Muscle of leg (tissue), 3 donors: ENCODE measurements at regions not wholly inside any gene's neighbourhood (a gene's known extent, or its start where the extent isn't known, plus 50 kb on each side); places are given as distances from the start of the nearest gene placed in this dataset.

ENCODE experiments used
- DNase-seq: peaks from one replicate; pipeline ENCODE4 v3.0.0; 2013
- H3K27ac ChIP-seq: one replicate; pipeline ENCODE4 v1.5.1; 2013; ENCODE audit warnings: mild to moderate bottlenecking, low read length, control low read depth
- H3K27me3 ChIP-seq: one replicate; pipeline ENCODE4 v1.6.1; 2013; ENCODE audit warnings: low read length; ENCODE audit not compliant: control insufficient read depth, insufficient read depth
- H3K36me3 ChIP-seq: one replicate; pipeline ENCODE4 v1.6.1; 2013; ENCODE audit warnings: low read length; ENCODE audit not compliant: control insufficient read depth, insufficient read depth
- H3K4me1 ChIP-seq: one replicate; pipeline ENCODE4 v1.6.1; 2013; ENCODE audit warnings: low read length; ENCODE audit not compliant: control insufficient read depth, insufficient read depth
- H3K4me3 ChIP-seq: one replicate; pipeline ENCODE4 v1.5.1; 2013; ENCODE audit warnings: low read length, control low read depth
- H3K9me3 ChIP-seq: replicated peaks from 2 replicates; pipeline ENCODE4 v1.6.1; 2013; ENCODE audit warnings: low read depth, low read length; ENCODE audit not compliant: control insufficient read depth
- WGBS: methylation state at CpG from one replicate; pipeline ENCODE4 v1.1.5; 2013; ENCODE audit warnings: missing lambda C conversion rate; ENCODE audit not compliant: insufficient coverage; 5-methylcytosine and 5-hydroxymethylcytosine counted together

DNA sequence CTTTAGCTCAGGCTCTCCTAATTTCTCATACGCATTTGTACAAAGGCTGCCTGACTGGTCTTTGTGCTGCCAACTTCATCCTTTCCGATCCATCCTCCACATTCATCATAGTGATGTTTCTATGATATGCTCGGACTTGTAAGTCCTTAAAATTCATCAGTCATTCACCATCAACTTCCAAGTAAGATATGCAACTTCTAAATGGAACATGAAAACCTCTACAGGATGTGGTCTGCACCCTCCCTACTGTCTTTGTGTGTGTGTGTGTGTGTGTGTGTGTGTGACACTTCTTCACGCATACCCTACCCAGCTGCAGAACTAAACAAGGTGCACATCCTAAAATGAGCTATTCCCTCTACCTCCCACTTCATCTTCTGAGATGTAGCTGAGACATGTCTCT is 397.9 kb upstream of the NR5A2 start:
- Histone ChIP-seq H3K4me1 (no peaks in the 10 kb centered on the region), H3K27ac (no peak overlapping the region), H3K27me3 (no peaks in the 10 kb centered on the region), H3K4me3 (no peak overlapping the region), H3K36me3 (no peaks in the 10 kb centered on the region), H3K9me3 (no peaks in the 10 kb centered on the region)
- 50% methylated on average over 2 of the region's 4 CpGs for WGBS
- DNase-seq, result no peak

DNA sequence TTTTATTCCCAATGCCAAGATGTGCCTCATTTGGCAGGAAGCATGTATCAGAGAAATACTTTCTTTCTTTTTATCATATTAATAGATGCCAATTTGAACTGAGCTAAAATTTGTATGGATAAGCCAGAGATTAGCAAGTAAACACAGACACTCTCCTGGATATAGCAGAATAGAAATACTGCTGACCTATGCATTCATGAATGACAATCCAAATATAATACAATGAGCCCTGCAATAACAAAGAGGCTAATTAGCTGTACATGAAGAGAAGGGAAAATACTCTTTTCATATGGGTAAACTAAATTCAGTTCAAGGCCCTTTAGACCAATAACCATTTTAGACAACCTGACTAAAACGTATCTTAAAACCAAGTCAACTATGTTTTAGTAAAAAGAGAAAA is 388.1 kb upstream of the NR5A2 start:
- no peaks in the 10 kb centered on the region for H3K27me3 ChIP-seq
- no peaks in the 10 kb centered on the region for H3K9me3 ChIP-seq
- no peaks in the 10 kb centered on the region for H3K4me1 ChIP-seq
- H3K27ac ChIP-seq, result no peak overlapping the region
- DNase-seq, result no peak
- H3K4me3 ChIP-seq, result no peak overlapping the region
- no peaks in the 10 kb centered on the region for H3K36me3 ChIP-seq
- WGBS, result no CpG with 5 or more reads among the region's 1 CpG

DNA sequence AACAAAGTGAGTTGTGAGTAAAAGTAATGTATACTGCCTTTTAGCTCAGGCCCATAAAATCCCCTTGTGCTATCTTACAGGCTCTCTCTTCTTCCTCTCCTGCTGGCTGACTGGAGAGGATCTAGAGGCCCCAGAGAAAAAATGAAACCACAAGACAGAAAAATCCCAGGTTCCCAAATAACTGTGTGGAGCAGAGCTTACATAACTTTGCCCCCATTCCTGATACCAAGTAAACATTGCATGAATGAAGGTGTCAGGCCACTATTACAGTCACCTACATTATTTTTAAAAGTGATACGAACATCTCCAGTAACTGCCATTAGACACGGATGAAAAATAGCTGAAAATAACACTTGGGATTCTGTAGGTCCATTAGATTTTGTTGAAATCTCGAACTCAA is 386.0 kb upstream of the NR5A2 start:
- no CpG with 5 or more reads among the region's 3 CpGs for WGBS
- no peak for DNase-seq
- no peaks in the 10 kb centered on the region for H3K9me3 ChIP-seq

DNA sequence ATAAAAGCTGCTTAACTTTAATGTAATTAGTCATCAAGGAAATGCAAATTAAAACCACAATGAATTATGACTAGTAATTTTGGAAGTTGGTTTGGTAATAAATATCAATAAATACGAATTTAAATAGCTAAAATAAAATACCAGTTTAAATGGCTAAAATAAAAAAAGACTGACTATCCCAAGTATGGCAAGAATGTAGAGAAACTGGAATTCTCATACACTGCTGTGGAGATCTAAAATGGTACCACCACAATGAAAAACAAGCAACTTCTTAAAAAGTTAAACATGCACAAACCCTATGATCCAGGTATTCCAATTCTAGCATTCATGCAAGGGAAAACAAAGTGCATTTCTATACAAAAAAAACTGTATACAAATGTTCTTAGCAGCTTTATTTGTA is 382.6 kb upstream of the NR5A2 start:
- H3K4me3 ChIP-seq, result no peak overlapping the region
- peaks cover 3% of the 10 kb centered on the region for H3K9me3 ChIP-seq
- H3K27ac ChIP-seq, result no peak overlapping the region
- no peaks in the 10 kb centered on the region for H3K36me3 ChIP-seq
- no peaks in the 10 kb centered on the region for H3K4me1 ChIP-seq
- DNase-seq, result no peak
- WGBS, result no CpG with 5 or more reads among the region's 1 CpG
- no peaks in the 10 kb centered on the region for H3K27me3 ChIP-seq

More for the DNA sequence above, 386.0 kb upstream of the NR5A2 start:
- Histone ChIP-seq H3K27me3 (no peaks in the 10 kb centered on the region), H3K27ac (no peak overlapping the region), H3K36me3 (no peaks in the 10 kb centered on the region), H3K4me3 (no peak overlapping the region), H3K4me1 (no peaks in the 10 kb centered on the region)

DNA sequence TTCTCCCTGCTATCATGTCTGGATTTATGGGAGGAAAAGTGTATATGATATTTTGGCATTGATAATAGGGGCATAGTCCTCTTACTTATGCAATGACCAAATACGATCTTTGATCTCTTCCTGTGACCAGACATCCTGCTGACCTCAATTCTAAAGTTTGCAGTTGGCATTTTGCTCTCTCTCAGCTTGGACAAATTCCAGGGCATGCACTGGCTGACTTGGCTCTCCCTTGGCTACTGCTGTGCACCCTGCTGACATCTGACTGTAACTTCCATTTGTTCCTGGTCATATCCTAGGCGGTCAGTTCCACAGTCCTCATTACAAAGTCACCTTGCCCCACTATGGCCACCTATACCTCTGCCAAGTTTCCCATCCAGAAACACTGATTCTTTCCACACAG is 380.7 kb upstream of the NR5A2 start:
- Histone ChIP-seq H3K4me3 (no peak overlapping the region), H3K4me1 (no peaks in the 10 kb centered on the region), H3K9me3 (peaks cover 3% of the 10 kb centered on the region), H3K27ac (no peak overlapping the region), H3K27me3 (no peaks in the 10 kb centered on the region), H3K36me3 (no peaks in the 10 kb centered on the region)
- WGBS, result 56% methylated on average over 1 of the region's 2 CpGs
- peak; percentile 31 for DNase-seq

DNA sequence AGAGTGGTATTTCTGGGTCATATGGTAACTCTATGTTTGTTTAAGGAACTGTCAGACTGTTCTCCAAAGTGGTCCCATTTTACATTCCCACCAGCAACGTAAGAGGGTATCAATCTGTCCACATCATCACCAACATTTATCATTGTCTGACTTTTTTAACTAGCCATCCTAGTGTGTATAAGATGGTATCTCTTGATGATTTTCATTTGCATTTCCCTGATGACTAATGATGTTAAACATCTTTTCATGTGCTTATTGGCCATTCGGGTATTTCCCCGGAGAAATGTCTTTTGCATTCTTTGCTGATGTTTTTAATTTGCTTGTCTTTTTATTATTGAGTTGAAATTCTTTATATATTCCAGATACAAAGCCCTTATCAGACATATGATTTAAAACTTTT is 370.1 kb upstream of the NR5A2 start:
- H3K9me3 ChIP-seq, result no peaks in the 10 kb centered on the region
- DNase-seq, result no peak
- no peaks in the 10 kb centered on the region for H3K36me3 ChIP-seq
- no peaks in the 10 kb centered on the region for H3K27me3 ChIP-seq
- H3K4me1 ChIP-seq, result no peaks in the 10 kb centered on the region
- no CpG with 5 or more reads among the region's 3 CpGs for WGBS
- no peak overlapping the region for H3K4me3 ChIP-seq
- H3K27ac ChIP-seq, result no peak overlapping the region

DNA sequence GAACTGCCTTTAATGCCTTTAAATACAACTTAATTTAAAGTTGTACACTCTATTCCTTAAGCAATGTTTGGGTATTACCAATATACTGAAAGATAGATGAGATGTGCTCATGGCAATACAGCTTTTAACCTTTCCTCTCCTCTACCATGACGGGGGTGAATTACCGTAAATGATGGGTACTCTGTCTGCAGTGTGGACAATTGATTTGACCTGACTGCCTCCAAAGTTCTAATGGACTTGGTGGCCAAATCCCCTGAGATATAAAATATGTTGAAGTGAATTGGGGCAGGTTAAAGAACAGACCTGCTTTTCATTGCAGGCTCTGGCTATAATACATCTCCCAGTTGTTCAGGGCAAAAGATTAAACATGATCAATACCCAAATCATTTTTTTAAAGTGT is 367.4 kb upstream of the NR5A2 start:
- H3K27ac ChIP-seq, result no peak overlapping the region
- DNase-seq, result no peak
- H3K36me3 ChIP-seq, result no peaks in the 10 kb centered on the region
- no peaks in the 10 kb centered on the region for H3K9me3 ChIP-seq
- H3K27me3 ChIP-seq, result no peaks in the 10 kb centered on the region
- no peaks in the 10 kb centered on the region for H3K4me1 ChIP-seq
- WGBS, result no CpG with 5 or more reads among the region's 2 CpGs
- no peak overlapping the region for H3K4me3 ChIP-seq

DNA sequence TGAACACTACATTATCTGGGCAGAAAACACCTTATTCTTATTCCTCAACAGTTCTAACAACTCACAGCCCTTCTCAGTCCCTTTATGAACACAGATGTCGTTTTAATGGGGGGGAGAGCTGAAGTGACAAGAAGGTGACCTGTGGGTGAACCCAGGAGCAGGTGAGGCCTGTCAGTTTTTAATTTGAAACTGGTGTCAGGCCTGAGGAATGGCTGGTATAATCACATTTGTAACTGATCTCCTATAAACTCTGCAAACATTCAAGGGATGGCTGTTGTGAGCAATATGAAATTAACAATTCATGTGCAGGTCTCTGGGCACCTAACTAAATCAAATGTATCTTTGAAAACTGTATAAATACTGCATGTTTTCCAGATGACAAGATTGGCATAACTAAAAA is 362.1 kb upstream of the NR5A2 start:
- no peak overlapping the region for H3K27ac ChIP-seq
- no CpG with 5 or more reads among the region's 1 CpG for WGBS
- no peaks in the 10 kb centered on the region for H3K4me1 ChIP-seq
- no peaks in the 10 kb centered on the region for H3K36me3 ChIP-seq
- peak; percentile 37 for DNase-seq
- H3K9me3 ChIP-seq, result no peaks in the 10 kb centered on the region
- no peak overlapping the region for H3K4me3 ChIP-seq
- H3K27me3 ChIP-seq, result no peaks in the 10 kb centered on the region

DNA sequence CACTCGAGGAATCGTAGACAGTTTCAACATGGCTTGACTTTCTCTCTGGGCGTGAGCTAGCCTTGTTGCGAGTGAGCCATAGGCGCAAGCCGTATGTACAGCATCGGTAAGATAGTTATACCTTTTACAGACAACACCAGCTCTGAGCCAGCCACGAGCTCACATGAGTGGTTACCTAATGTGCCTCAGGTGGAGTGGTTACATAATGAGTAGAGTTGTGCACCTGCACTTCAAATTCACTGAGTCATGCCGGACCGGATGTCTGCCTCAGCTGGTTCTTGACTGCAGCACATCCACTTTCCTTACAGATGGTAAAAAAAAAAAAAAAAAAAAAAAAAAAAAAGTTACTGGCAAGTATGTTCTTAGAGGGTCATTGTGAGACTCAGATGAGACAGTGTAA is 360.4 kb upstream of the NR5A2 start:
- DNase-seq, result no peak
- Histone ChIP-seq H3K4me1 (no peaks in the 10 kb centered on the region), H3K4me3 (no peak overlapping the region), H3K27me3 (no peaks in the 10 kb centered on the region), H3K9me3 (no peaks in the 10 kb centered on the region), H3K27ac (no peak overlapping the region), H3K36me3 (no peaks in the 10 kb centered on the region)
- no CpG with 5 or more reads among the region's 10 CpGs for WGBS

DNA sequence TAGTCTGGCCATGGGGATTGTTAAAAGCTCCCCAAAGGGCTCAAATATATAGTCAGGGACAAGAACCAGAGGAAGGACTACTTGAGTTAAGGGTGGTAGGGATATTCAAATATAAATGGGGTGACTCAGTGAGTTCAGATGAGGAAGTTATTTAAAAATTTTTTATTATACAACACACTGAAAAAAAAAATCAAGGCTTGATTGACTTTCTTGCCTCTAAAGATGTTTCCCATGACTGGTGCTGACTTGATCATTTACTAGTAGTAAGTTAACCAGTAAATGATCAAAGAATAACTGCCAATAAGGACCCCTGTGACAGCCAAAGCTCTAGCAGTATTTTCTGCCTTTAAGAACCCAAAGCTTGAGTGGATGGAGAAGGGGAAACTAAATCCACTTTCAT is 357.6 kb upstream of the NR5A2 start:
- no peak overlapping the region for H3K27ac ChIP-seq

DNA sequence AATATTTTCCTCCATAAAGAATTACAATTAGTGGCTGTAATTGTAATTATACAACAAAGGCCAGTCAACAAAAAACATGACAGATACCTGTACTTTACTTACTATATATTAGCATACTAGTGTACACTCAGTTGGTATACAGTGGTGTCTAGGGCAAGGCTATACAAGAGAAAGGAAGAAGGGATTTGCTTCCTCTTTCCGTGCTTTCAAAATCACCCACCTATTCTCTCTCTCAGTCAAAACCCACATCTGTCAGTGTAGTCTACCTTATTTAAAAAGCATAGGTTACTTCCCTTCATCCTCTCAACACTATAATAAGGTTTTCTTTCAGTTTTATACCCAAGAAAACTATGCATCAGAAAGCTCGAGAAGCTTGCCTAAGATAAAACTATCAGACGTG is 355.8 kb upstream of the NR5A2 start:
- WGBS, result no CpG with 5 or more reads among the region's 3 CpGs
- Histone ChIP-seq H3K9me3 (no peaks in the 10 kb centered on the region), H3K27me3 (no peaks in the 10 kb centered on the region), H3K4me3 (no peak overlapping the region), H3K4me1 (no peaks in the 10 kb centered on the region), H3K36me3 (no peaks in the 10 kb centered on the region), H3K27ac (no peak overlapping the region)
- DNase-seq, result no peak

More for the DNA sequence above, 357.6 kb upstream of the NR5A2 start:
- Histone ChIP-seq H3K36me3 (no peaks in the 10 kb centered on the region), H3K27me3 (no peaks in the 10 kb centered on the region), H3K9me3 (no peaks in the 10 kb centered on the region), H3K4me1 (no peaks in the 10 kb centered on the region), H3K4me3 (no peak overlapping the region)
- no peak for DNase-seq
